NCI-H146 treated with DMSO at 0.1 percent for 48 hours (cell line): ENCODE measurements at regions not wholly inside any gene's neighbourhood (a gene's known extent, or its start where the extent isn't known, plus 50 kb on each side); places are given as distances from the start of the nearest gene placed in this dataset.
"Not testable (repeated sequence)": the region's sequence is repeated elsewhere in the genome, so short reads cannot be mapped to it uniquely, and the experiment has no call there.

Source experiments
- DNase-seq: peaks from one replicate; lab custom pipeline; 2025; ENCODE audit not compliant: unreplicated experiment; lab: John Stamatoyannopoulos, UW

DNA sequence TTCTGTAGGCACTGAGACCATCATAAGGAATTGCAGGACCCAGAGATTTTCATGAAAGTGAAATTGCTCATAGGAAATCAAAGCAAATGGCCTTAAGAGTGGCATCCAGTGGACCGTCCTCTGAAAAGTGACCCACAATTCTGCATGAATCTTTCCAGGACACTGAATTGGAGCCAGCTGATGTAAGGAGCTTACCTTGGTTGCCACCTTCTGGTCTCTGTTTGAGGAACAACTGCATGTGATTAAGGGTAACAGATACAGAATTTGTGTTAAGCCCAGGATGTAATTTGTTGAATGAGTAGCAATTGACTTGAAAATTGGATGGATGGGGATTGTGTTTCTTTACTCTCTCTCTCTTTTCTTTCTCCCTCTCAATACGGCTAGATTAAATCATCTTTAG, 49.9 kb upstream of the GAS1 start:
- no peak for DNase-seq

DNA sequence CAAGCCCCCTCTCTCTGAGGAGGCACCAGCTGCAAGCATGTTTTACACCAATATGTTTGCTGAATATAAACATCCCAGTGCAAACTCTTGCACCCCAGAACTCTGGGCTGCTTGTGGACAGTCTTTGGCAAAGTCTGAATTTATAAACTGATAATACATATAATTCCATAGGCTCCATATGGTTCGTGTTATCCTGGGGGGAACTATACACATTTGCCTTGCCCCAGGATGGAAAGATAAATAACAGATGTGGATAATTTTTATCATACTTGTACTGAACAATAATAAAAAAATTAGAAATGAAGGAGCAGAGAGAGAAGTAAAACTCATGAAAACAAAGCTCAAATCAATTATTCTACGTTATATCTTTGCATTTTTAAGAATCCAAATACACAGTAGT, 50.6 kb upstream of the GAS1 start:
- DNase-seq = no peak

DNA sequence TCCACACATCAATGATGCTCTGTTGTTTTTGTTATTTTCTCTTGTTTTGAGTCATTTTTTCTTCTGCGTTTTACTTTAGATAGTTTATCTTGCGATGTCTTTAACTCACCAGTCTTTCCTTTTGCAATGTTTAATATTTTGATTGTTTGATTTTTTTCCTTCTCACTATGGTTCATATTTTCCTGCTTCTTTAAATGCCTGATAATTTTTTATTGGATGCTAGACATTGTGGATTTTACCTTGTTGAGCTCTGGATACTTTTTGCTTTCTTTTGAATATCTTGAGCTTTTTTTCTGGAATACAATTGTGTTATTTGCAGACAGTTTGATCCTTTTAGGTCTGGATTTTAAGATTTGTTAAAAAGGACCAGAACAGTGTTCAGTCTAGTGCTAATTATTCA, 55.2 kb upstream of the GAS1 start:
- DNase-seq = no peak

DNA sequence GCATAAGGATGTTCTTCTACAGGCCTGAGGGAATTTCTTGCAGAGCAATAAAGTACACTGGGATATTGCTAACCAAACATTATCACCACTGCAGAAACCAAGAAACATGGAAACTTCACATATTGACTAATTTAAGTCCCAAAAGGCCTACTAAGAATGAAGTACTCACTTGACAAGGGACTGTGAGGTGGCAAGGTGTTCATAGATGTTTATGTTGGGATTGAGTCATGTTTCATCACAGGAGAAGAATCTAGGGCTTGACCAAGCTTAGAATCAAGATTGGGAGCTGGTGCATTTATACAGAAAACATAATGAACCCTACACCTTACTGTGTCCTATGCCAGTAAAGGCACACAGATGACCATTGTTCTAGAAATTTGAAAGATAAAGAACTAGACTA, 56.7 kb upstream of the GAS1 start:
- DNase-seq = no peak

DNA sequence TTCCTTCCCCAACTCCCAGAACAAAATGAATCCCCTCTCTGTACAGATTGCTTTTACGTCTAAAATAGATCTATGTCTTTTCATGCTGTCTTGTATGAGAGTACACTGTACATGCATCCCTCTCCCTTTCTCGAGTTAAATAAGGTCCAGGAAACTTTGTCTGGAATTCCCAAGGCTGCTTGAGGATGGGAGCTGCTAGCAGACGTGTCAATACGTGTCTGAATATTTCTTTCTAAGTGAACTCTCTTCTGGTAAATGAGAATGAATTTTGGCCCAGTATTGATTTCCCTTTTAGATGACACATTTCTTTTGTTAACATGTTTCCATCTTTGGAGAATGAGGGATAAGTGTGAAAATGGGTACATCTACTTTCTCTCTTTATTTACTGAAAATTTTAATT, 59.6 kb upstream of the GAS1 start:
- no peak for DNase-seq

DNA sequence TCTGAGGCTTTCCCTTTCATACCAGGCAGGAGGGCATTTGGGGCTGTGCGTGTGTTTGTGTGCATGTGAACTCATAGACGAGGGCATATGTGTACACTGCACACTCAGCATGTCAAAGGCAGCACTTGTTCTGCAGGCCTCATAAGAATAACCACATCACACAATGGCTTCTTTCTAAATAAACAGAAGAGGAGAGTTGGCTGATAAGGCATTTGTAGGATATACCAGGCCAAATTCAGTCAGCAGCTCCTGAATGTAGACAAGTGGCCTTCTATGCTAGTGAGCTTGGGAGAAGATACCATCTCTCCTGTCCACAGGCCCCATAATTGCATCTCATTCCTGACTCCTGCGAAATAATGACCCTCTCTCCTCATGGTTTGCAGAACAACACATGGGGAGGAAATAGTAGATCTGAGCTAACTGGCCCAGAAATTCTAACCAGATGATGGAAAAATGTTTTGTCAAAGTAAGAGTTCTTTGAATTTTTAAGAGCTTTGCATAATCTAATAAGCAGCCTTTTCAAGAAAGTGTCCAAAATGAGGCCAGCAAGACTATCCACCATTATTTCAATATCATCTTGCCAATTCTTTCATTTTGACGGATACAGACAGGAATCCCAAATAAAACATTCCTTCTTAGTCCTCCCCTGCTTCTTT, 60.5 kb upstream of the GAS1 start:
- no peak for DNase-seq

DNA sequence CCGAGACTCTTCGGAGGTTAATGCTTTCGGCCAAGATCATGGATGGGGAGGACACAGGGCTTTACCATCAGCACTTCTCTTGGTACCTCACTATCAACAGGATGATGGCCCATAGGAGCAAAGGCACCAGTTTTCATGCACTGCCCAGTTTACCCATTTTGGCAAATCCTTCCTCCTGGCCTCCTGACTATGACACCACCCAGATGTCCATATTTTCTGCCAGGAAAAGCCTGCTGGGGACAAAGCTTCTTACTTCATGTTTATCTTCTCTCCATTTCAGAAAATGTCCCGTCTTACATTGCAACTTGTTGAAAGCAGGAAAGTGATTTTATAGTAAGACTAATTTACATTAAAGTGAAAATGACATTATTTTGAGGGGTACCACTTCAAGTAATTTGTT, 61.4 kb upstream of the GAS1 start:
- no peak for DNase-seq

DNA sequence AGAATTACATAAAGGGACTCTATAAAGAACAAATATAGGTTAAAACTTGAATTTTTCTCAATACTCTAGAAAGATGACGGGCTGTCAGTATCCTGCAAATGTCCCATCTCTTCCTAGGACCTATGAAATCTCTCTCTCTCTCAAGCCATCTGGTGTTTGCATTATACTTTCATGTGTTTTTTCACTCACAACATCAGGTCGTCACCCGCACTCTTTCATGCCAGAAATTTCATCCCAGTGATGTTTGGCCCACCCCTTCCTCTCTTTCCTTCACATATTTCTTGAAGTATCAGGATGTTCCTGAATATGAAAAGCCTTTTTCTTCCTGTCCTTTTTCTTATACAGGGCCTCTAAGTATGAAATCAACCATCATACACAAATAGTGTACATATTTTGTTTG, 63.3 kb upstream of the GAS1 start:
- no peak for DNase-seq

DNA sequence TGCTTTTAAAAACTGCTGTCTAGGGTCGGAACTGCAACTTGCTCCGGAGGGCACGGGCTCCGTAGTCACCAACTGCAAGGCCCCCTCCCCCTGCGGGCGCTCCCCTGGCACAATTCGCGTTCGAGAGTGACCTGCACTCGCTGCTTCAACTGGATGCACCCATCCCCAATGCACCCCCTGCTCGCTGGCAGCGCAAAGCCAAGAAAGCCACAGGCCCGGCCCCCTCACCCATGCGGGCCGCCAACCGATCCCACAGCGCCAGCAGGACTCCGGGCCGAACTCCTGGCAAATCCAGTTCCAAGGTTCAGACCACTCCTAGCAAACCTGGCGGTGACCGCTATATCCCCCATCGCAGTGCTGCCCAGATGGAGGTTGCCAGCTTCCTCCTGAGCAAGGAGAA, 64.2 kb upstream of the GAS1 start:
- DNase-seq = no peak

DNA sequence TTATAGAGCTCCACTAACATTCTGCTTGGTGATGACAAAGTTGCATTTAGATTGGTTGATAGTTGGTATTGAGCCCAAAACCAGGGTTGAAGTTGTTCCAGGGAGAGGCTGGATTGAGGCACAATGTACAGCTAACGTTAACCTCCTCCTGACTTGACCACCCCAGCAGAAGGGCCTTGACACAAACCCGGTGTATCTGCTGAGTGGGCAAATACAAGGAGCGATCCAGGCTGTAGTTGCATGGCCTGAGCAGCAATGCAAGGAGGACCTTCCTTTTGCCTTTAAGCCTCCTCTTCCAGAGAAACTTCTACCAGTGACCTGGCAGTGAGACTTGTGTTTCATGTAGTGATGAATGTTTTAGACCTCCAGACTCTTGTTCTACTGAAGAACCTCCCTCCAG, 66.2 kb upstream of the GAS1 start:
- no peak for DNase-seq

DNA sequence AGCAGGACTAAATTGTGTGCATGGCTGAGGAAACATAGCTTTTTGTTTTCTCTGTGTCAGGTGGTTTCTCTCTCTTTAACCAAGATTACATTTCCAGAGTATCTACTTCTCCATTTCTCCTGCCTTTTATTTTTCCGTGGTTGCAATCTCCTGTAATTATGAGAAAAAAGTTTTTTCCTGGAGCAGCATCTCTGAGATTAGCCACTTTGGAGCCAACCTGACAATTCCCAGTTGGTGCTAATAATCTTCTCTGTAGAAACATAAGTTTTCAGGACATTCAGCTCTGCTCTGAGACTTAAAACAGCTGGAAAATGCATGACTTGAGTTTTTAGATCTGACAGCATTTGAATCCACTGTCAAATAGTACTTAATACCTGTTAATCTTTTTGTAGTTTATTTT, 67.1 kb upstream of the GAS1 start:
- no peak for DNase-seq

DNA sequence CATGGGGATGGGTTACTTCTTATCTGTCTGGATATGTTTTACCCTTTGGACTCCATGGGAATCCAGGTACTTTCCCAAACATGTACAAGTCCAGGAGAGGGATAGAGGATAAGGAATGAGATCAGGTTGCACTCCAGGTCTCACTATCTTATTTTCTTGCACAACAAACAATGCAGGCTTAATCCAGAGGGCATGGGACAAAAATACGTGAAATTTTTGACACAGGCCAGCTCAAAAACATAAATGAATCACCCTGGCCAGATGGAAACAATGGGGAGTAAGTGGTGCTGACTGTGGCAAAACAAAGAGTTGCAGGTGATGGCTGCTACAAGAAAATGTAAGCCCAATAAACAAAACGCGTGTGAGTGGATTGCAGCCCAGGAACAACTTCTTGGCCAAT, 69.4 kb upstream of the GAS1 start:
- no peak for DNase-seq

DNA sequence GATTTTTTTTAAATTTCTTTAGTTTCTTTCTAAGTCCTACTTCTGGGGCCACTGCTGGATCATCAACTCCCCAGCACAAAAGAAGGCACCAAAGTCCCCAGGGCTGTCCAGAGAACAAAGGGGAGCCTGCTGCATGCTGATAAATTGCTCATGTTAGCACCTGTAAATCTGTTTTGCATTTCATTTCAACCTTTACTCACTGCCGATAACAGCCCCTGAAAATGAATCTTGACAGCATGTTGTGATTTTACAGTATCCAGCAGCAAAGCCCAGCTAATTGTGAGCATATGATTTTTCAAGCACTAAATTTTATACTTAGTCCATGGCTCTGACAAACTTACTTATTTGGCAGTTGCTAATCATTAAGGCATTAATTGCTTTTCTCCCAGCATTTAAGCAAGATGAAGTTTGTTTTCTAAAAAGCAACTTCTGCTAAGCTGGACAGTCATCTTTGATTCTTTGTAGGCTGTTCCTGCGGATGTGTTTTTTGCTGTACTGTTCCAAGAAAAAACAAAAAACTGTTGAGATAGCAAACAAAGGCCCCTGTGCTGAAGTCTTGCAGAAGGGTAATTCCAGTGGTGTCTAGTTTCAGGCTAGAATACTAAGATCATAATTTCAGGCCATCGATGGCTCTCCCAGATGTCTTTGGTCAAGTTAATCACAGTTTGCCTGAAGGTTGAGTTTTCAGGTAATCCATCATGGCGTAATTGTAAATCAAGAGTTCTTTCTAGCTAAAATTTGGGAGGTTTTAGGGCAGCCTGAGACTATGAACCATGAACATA, 73.1 kb upstream of the GAS1 start:
- no peak for DNase-seq

DNA sequence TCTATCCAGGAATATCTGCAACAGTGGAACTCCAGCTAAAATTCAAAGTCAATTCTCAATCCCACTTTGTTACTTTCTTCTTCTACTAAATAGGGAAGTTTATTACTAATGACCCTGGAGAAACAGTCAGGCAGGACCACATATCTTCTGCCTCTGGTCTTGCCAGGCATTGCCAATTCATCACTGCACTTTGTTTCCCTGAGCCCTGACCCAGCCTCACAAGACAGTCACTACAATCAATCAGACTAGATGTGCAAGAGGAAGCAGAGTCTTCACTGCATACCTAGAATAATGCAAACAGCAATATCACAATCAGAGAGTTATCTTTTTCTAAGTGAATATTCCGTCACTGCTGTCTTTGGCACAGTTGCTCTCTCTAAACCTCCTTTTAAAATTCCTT, 74.9 kb upstream of the GAS1 start:
- DNase-seq = no peak

DNA sequence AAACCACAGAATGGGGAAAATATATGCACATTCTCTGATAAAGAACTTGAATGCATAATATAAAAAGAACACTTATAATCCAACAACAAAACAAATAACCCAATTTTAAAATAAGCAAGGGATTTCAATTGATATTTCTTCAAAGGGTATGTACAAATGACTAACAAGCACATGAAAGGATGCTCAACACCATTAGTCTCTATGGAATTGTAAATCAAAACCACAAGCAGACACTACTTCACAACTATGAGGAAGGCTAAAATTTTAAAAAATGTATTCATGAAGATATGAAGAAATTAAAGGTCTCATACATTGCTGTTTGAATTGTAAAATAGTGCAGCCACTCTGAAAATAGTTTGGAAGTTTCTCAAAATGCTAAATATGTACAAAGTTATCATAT, 78.9 kb upstream of the GAS1 start:
- DNase-seq = no peak

DNA sequence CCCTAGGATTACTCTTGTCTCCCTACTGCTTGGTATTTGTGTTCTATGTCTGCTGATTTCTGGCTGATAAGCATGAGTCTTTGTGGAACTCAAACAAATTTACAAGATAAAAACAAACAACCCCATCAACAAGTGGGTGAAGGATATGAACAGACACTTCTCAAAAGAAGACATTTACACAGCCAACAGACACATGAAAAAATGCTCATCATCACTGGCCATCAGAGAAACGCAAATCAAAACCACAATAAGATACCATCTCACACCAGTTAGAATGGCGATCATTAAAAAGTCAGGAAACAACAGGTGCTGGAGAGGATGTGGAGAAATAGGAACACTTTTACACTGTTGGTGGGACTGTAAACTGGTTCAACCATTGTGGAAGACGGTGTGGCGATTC, 81.5 kb upstream of the GAS1 start:
- DNase-seq = not testable (repeated sequence)

DNA sequence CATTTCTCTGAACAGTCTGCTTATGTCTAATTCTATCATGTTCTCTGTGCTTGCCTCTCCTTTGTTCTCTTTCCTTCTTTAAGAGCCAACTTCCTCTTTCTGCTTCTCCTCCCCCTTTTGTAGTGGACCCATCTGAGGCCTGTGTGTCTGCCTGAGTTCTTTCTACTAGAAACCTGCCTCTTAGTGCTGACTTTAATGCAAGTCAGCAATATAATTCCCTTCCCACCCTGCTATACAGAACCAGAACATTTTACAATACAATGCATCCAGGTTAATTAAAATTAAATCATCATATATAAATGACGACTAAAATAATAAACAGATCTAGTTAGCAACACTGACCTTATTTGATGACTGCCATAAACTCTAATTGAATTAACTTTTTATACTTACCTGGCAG, 82.6 kb upstream of the GAS1 start:
- no peak for DNase-seq

DNA sequence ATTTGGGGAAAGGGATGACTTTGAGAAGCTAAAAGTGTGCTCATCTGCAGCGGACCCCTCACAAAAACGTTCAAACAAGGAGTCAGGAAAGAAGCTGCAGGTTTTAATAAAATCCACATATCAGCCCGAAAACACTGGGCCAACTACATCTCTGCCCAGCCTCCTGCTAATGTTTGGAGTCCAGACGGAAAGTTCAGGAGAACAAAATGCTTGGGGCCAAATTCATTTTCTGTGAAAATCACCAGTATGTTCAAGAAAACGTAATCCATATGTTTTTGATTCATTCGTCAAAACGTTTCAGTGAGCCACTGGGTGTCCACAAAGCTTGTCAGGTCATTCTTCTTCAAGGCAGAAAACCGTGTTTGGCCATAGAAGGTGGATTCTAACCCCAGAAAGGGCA, 87.5 kb upstream of the GAS1 start:
- DNase-seq = no peak

DNA sequence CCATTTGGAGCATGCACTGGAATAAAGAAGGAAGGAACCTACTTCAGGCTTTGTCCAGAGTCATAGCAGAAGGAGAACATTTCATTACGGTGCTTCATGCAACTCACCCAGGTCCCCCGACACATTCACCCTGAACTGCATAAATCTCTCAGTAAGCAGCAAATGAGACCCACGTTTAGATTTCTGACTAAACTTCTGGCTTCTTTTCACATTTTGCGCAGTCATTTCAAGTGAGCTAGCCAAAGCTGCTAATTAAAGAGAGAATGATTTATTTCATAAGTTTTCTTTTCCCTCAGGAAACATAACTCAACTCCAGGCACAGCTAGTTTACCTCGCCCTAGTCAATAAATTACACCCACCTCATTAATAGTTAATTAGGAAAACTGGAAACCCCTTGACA, 88.6 kb upstream of the GAS1 start:
- DNase-seq = no peak

DNA sequence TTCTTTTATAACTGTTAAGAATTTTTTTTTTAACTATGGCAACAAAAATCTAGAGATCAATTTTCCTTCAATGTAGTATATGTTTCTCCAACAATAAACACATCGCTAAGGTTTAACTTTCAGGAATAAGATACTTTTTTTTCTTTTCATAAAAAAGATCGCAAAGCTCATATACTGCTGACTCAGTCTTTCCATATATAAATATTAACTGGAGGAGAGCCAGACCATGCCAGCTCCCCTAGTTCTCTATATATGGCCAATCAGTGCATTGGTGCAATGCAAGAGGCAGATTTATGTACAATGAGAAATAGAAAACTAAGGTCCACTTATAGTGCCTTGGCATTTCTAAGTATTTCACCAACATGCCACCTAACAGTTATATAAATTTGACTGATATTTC, 89.2 kb upstream of the GAS1 start:
- DNase-seq = no peak

DNA sequence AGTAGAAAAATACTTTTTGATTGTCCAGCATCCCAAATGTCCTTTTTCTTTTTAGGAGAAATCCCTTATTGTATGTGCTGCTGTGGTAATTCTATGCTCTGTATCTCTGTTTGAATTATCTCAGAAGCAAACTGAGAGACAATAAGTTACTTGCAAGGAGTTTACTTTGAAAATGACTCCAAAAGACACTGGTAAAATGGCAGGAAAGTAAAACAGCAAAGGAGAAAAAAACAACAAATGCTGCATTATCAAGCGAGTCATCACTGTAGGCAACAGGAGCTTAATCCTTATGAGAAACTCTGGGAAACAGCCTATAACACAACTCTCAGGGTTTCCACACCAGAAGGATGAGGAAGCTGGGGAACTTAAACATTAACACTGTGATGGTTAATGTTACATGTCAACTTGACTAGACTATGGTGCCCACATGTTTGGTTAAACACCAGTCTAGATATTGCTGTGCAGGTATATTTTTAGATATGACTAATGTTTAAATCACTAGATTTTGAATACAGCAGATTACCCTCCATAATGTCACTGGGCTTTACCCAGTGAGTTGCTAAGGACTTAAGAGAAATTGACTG, 92.6 kb upstream of the GAS1 start:
- DNase-seq = no peak

DNA sequence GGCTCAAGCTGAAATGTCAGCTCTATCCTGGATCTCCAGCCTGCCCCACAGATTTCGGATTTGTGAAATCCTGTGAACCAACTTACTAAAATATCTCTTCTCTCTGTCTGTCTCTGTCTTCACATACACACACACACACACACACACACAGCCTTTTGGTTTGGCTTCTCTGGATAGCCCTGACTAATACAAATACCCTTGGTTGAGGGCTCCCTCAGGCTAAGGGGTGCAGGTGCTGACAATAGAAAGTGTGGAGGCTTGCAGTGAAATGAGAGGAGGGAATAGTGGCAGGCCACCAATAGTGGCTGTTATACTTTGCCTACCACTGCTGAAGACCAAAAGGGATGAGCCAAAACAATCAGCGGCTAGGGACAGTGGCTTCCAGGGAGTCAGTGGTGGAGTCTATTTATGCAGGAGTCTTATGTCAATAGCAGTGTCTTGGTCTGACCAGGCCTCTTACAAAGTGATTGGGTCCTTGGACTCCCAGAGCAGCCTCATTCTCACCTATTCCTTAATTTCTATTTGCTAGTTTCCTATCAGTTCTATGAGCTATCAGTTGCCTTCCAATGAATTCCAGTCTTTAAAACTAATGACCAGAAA, 93.2 kb upstream of the GAS1 start:
- no peak for DNase-seq
